RWPE2 (cell line): ENCODE measurements at regions not wholly inside any gene's neighbourhood (a gene's known extent, or its start where the extent isn't known, plus 50 kb on each side); places are given as distances from the start of the nearest gene placed in this dataset.
"Not testable (repeated sequence)": the region's sequence is repeated elsewhere in the genome, so short reads cannot be mapped to it uniquely, and the experiment has no call there.

Source experiments
- ATAC-seq: fragments of 200-7000 bp; cut with Tn5 transposase; 3 replicates; pipeline ENCODE4 v1.9.1; 2021; ENCODE audit warnings: low read depth
- DNase-seq: peaks from one replicate; pipeline ENCODE4 v3.0.0-alpha.2; 2020; ENCODE audit warnings: low spot score
- H3K27ac ChIP-seq: fragments of 450-650 bp; 2 replicates; pipeline ENCODE4 v1.5.1; 2017; ENCODE audit warnings: mild to moderate bottlenecking; ENCODE audit not compliant: poor library complexity, severe bottlenecking
- H3K27me3 ChIP-seq: fragments of 250-450 bp; sonication (Bioruptor Pico); 2 replicates; pipeline ENCODE4 v1.5.1; 2021; ENCODE audit warnings: mild to moderate bottlenecking, moderate library complexity; ENCODE audit not compliant: insufficient read depth, poor library complexity, severe bottlenecking
- H3K36me3 ChIP-seq: fragments of 250-450 bp; sonication (Bioruptor Pico); 2 replicates; pipeline ENCODE4 v1.5.1; 2020; ENCODE audit warnings: low read depth, mild to moderate bottlenecking, moderate library complexity
- H3K4me1 ChIP-seq: fragments of 250-450 bp; sonication (Bioruptor Pico); 2 replicates; pipeline ENCODE4 v1.5.1; 2021; ENCODE audit warnings: mild to moderate bottlenecking, moderate library complexity; ENCODE audit not compliant: insufficient read depth, poor library complexity, severe bottlenecking
- H3K4me3 ChIP-seq: fragments of 250-450 bp; sonication (Bioruptor Pico); 2 replicates; pipeline ENCODE4 v1.5.1; 2021; ENCODE audit warnings: mild to moderate bottlenecking, moderate library complexity; ENCODE audit not compliant: severe bottlenecking
- H3K9me3 ChIP-seq: fragments of 250-450 bp; sonication (Bioruptor Pico); 2 replicates; pipeline ENCODE4 v1.5.1; 2021; ENCODE audit warnings: mild to moderate bottlenecking, moderate library complexity; ENCODE audit not compliant: severe bottlenecking
- CTCF ChIP-seq: fragments of 450-650 bp; IDR thresholded peaks from one replicate; pipeline ENCODE4 v1.5.1; 2017; ENCODE audit warnings: mild to moderate bottlenecking, moderate library complexity; ENCODE audit not compliant: poor library complexity, severe bottlenecking

- H3K27ac ChIP-seq: no peak overlapping the region
These were observed 279.5 kb upstream of the ASIC2 start for GRCh38 chr17:33572615-33573014.

GRCh38 chr17:33574942-33575445, 281.9 kb upstream of the ASIC2 start:
- ATAC-seq: no peak
- no peak overlapping the region for H3K4me3 ChIP-seq
- no peaks in the 10 kb centered on the region for H3K27me3 ChIP-seq

More at GRCh38 chr17:33572615-33573014, 279.5 kb upstream of the ASIC2 start:
- DNase-seq (no peak), ATAC-seq (peak; percentile 74)
- Histone ChIP-seq H3K4me1 (no peaks in the 10 kb centered on the region), H3K27me3 (no peaks in the 10 kb centered on the region), H3K9me3 (no peaks in the 10 kb centered on the region), H3K36me3 (no peaks in the 10 kb centered on the region), H3K4me3 (no peak overlapping the region)
- TF ChIP-seq CTCF: no peak

GRCh38 chr17:33579740-33580139, 286.6 kb upstream of the ASIC2 start:
- ATAC-seq, H3K4me1 ChIP-seq, H3K4me3 ChIP-seq: not testable (repeated sequence)

More at GRCh38 chr17:33574942-33575445, 281.9 kb upstream of the ASIC2 start:
- no peaks in the 10 kb centered on the region for H3K4me1 ChIP-seq
- H3K9me3 ChIP-seq: no peaks in the 10 kb centered on the region
- DNase-seq: no peak
- H3K27ac ChIP-seq: no peak overlapping the region
- H3K36me3 ChIP-seq: no peaks in the 10 kb centered on the region
- no peak for TF ChIP-seq CTCF

GRCh38 chr17:33580215-33580614, 287.1 kb upstream of the ASIC2 start:
- Histone ChIP-seq H3K27ac (no peak overlapping the region), H3K4me1 (no peaks in the 10 kb centered on the region), H3K27me3 (no peaks in the 10 kb centered on the region), H3K4me3 (no peak overlapping the region), H3K36me3 (no peaks in the 10 kb centered on the region), H3K9me3 (no peaks in the 10 kb centered on the region)
- no peak for TF ChIP-seq CTCF
- DNase-seq: no peak
- no peak for ATAC-seq

More at GRCh38 chr17:33579740-33580139, 286.6 kb upstream of the ASIC2 start:
- not testable (repeated sequence) for H3K27ac ChIP-seq, DNase-seq, H3K27me3 ChIP-seq, H3K9me3 ChIP-seq, H3K36me3 ChIP-seq

GRCh38 chr17:33582661-33583060, 289.6 kb upstream of the ASIC2 start:
- no peak for TF ChIP-seq CTCF
- Histone ChIP-seq H3K4me3 (no peak overlapping the region), H3K9me3 (no peaks in the 10 kb centered on the region), H3K4me1 (no peaks in the 10 kb centered on the region), H3K36me3 (no peaks in the 10 kb centered on the region), H3K27me3 (no peaks in the 10 kb centered on the region), H3K27ac (no peak overlapping the region)
- no peak for ATAC-seq
- DNase-seq: no peak
